ENCODE measurements at regions not wholly inside any gene's neighbourhood (a gene's known extent, or its start where the extent isn't known, plus 50 kb on each side); places are given as distances from the start of the nearest gene placed in this dataset.

DNA sequence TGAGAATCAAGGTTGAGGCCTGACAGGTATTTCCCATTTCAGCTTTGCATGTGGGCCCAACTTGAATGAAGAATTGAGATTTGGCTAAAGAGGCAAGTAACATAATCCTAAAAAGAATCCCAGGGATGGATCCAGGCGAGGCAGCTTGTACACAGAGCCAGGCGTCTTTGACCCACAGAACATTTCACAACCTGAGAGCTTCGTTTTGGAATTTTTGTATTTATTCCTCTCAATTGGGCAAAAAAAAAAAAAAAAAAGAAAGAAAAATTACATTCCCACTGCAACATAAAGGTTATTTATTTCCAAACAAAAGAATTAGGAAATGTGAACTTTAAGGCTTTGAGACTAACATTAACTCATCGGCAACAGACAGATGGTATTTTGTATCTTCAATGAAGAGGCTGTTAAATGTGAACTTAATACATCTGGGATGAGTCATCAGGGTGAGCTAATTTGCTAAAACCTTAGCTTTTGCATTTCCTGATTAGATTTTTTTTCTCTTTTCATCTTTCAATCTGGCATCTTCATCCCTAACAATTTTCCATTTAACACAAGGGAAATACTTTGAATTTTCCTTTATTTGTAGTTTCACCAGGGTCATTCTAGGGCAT, 478.5 kb upstream of the TNP1 start:
- TF ChIP-seq, protein P1, sequence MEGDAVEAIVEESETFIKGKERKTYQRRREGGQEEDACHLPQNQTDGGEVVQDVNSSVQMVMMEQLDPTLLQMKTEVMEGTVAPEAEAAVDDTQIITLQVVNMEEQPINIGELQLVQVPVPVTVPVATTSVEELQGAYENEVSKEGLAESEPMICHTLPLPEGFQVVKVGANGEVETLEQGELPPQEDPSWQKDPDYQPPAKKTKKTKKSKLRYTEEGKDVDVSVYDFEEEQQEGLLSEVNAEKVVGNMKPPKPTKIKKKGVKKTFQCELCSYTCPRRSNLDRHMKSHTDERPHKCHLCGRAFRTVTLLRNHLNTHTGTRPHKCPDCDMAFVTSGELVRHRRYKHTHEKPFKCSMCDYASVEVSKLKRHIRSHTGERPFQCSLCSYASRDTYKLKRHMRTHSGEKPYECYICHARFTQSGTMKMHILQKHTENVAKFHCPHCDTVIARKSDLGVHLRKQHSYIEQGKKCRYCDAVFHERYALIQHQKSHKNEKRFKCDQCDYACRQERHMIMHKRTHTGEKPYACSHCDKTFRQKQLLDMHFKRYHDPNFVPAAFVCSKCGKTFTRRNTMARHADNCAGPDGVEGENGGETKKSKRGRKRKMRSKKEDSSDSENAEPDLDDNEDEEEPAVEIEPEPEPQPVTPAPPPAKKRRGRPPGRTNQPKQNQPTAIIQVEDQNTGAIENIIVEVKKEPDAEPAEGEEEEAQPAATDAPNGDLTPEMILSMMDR (IDR thresholded peaks at IDR 0.05; ENCODE audit: low read length, missing control alignments) = no peak
- no peak overlapping the region for H3K4me3 ChIP-seq (replicated peaks; ENCODE audit: low read depth, low read length)
- DNase-seq (ENCODE audit: low read depth) = peak; percentile 46

DNA sequence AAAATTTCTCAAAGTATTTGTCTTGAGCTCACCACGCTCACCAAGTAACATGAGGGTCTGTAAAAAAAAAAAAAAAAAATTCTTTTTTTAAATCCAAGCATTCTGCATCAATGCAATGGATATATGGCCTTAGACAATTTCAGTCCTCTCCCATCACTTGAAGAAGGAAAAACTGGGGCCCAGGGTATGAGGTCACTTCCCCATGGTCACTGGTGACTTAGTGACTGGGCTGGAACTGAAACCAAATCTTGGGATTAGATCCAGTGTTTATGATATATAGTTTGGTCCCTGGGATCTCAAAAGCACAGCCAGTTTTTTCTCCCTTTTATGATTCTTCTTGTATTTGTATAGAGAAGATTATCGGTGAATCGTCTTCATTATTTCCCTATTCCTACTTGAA, 477.9 kb upstream of the TNP1 start:
- TF ChIP-seq, protein P1 (IDR thresholded peaks at IDR 0.05; ENCODE audit: low read length, missing control alignments) = no peak
- no peak for DNase-seq (ENCODE audit: low read depth)
- no peak overlapping the region for H3K4me3 ChIP-seq (replicated peaks; ENCODE audit: low read depth, low read length)

DNA sequence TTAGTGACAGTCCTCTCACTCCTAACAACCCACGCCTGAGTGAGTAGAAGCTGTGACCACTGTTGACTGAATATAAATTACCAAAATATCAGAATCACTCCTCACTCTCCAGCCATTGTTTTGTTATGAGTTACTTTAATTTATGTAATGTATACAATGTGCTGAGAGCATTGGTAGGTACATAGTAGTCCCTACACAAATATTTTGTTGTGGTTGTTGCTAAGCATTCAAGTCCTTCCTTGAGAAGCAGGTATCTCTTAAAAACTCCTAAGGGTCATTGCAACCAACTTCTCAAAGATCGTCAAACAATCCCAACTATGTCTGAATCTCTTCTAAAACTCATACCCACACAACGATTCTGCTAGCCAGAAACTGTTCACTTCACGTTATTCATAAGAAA, 476.8 kb upstream of the TNP1 start:
- no peak overlapping the region for H3K4me3 ChIP-seq (replicated peaks; ENCODE audit: low read depth, low read length)
- TF ChIP-seq, protein P1 (IDR thresholded peaks at IDR 0.05; ENCODE audit: low read length, missing control alignments) = no peak
- DNase-seq (ENCODE audit: low read depth) = no peak

DNA sequence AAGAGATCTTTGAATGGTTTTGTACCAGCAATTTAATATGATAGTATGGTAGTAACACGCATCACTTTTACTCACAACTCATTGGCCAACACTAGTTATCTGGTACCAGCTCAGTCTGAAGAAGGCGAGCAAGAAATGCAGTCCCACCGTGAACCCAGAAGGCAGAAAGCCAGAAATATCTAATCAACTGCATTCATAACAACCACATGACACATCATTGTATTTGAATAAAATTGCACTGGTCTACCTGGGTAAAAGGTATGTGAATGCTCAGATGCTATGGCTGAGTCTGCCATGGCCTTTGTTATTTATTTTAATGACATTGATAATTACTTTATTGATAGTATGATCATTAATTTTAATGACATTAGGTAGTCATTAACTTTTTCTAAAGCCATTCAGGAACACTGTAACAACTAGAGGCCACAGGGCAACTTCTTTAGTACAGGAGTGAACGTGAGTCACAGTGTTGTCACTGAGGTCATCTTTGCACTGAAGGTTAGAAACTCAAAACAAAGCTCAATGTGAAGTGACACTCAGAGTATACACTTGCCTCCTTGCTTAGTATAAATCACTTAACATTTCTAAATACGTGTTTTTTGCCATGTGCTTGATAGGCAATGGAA, 475.6 kb upstream of the TNP1 start:
- H3K4me3 ChIP-seq (replicated peaks; ENCODE audit: low read depth, low read length) = no peak overlapping the region
- DNase-seq (ENCODE audit: low read depth) = no peak

DNA sequence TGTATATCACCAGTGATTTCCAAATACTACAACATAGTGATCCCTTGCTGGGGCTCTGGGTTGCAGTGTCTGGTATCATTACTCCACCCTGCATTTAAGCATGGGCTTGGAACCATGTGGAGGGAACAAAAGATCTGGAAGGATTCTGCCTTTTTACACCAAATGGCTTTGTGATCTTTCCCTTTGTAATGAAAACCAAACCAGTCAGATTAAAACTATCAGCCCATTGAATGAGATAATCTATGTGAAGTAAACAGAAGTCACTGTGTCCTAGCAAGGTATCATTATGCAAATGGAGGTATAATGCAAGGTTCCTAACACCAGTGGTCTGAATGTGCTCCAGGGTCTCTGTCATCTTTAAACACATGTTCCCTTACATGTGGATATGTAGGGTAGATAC, 474.7 kb upstream of the TNP1 start:
- DNase-seq (ENCODE audit: low read depth) = no peak
- TF ChIP-seq, protein P1 (IDR thresholded peaks at IDR 0.05; ENCODE audit: low read length, missing control alignments) = no peak
- H3K4me3 ChIP-seq (replicated peaks; ENCODE audit: low read depth, low read length) = no peak overlapping the region

More for the DNA sequence above, 475.6 kb upstream of the TNP1 start:
- TF ChIP-seq, protein P1 (IDR thresholded peaks at IDR 0.05; ENCODE audit: low read length, missing control alignments) = no peak

DNA sequence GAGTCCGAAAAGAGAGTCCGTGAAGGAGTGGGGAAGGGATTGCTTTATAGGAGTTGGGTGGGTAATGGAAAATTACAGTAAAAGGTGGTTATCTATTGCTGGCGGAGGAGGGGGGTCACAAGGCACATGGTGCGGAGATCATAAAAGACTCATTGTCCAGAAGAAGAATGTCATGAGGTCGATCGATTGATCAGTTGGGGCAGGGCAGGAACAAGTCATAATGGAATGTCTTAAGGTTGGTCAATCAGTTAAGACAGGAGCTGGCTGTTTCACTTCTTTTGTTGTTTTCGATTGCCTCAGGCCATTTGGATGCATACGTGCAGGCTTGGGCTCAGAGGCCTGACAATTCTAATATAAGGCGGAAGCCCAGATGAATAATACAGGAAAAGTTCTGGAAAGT, 473.0 kb upstream of the TNP1 start:
- TF ChIP-seq, protein P1 (IDR thresholded peaks at IDR 0.05; ENCODE audit: low read length, missing control alignments) = no peak
- no peak overlapping the region for H3K4me3 ChIP-seq (replicated peaks; ENCODE audit: low read depth, low read length)
- no peak for DNase-seq (ENCODE audit: low read depth)

DNA sequence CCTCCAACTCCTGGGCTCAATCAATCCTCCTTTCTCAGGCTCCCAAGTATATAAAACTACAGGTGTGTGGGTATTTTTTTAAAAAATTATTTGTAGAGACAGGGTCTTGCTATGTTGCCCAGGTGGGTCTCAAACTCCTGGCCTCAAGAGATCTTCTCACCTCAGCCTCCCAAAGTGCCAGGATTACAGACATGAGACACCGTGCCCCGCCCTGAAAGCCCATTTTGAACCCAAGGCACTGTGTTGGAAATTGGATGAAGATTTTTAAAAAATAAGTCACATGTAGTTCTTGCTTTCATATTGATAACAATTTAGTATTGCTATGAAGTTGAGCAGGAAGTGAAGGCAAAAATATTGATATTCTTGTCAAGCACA, 472.5 kb upstream of the TNP1 start:
- TF ChIP-seq, protein P1 (IDR thresholded peaks at IDR 0.05; ENCODE audit: low read length, missing control alignments) = no peak
- no peak overlapping the region for H3K4me3 ChIP-seq (replicated peaks; ENCODE audit: low read depth, low read length)
- DNase-seq (ENCODE audit: low read depth) = no peak

Measured in fibroblast of pulmonary artery (primary cell).